GM04503 (cell line): ENCODE measurements at regions not wholly inside any gene's neighbourhood (a gene's known extent, or its start where the extent isn't known, plus 50 kb on each side); places are given as distances from the start of the nearest gene placed in this dataset.

Experiments used
- DNase-seq: peaks from one replicate; pipeline ENCODE4 v3.0.0-alpha.2; 2012; ENCODE audit warnings: low read depth

- no peak for DNase-seq
These were observed 318.3 kb downstream of the PCDH10 start for GRCh38 chr4:133467290-133467947.

- DNase-seq = no peak
These were observed 315.9 kb downstream of the PCDH10 start for GRCh38 chr4:133465022-133465421.

- no peak for DNase-seq
These were observed 315.2 kb downstream of the PCDH10 start for GRCh38 chr4:133464311-133464710.

- no peak for DNase-seq
These were observed 303.6 kb downstream of the PCDH10 start for GRCh38 chr4:133452678-133453077.

GRCh38 chr4:133450813-133451212 lies 301.7 kb downstream of the PCDH10 start:
- DNase-seq = no peak

GRCh38 chr4:133440404-133440803 lies 291.3 kb downstream of the PCDH10 start:
- no peak for DNase-seq

GRCh38 chr4:133439830-133440229 lies 290.7 kb downstream of the PCDH10 start:
- no peak for DNase-seq

- no peak for DNase-seq
These were observed 275.5 kb downstream of the PCDH10 start for GRCh38 chr4:133424605-133425004.

- DNase-seq = no peak
These were observed 254.8 kb downstream of the PCDH10 start for GRCh38 chr4:133403913-133404312.

GRCh38 chr4:133402616-133403015 lies 253.5 kb downstream of the PCDH10 start:
- DNase-seq = peak; percentile 3

- no peak for DNase-seq
These were observed 246.0 kb downstream of the PCDH10 start for GRCh38 chr4:133394971-133395627.

GRCh38 chr4:133390198-133390855 lies 241.2 kb downstream of the PCDH10 start:
- no peak for DNase-seq

- no peak for DNase-seq
These were observed 239.9 kb downstream of the PCDH10 start for GRCh38 chr4:133389029-133389428.

- no peak for DNase-seq
These were observed 236.3 kb downstream of the PCDH10 start for GRCh38 chr4:133385161-133385954.

- no peak for DNase-seq
These were observed 230.8 kb downstream of the PCDH10 start for GRCh38 chr4:133379681-133380438.

- no peak for DNase-seq
These were observed 228.2 kb downstream of the PCDH10 start for GRCh38 chr4:133377286-133377685.

GRCh38 chr4:133372699-133373098 lies 223.6 kb downstream of the PCDH10 start:
- no peak for DNase-seq

GRCh38 chr4:133355633-133356032 lies 206.5 kb downstream of the PCDH10 start:
- no peak for DNase-seq

- no peak for DNase-seq
These were observed 198.3 kb downstream of the PCDH10 start for GRCh38 chr4:133347409-133347808.

GRCh38 chr4:133324491-133324890 lies 175.4 kb downstream of the PCDH10 start:
- no peak for DNase-seq

- no peak for DNase-seq
These were observed 174.6 kb downstream of the PCDH10 start for GRCh38 chr4:133323670-133324069.
